ENCODE measurements at regions not wholly inside any gene's neighbourhood (a gene's known extent, or its start where the extent isn't known, plus 50 kb on each side); places are given as distances from the start of the nearest gene placed in this dataset.

DNA sequence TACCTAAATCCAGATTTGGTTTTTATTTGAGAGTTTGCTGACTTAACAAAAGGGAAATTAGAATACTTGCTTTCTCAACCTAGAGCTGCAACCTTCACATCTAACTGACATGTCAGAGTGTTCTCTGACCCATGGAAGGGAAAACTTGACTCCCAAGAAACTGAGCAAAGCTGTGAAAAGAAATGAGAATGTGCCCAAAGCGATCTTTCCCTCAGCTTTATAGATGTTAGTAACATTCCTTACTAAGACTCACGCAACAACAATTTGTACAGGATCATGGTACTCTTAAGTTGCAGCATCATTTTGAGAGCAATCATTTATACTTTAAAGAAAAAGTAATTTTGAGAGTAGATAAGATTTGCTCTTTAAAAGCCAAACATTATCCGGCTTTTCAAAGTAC is 117.0 kb upstream of the FBXL7 start:
- ATAC-seq (no peak), DNase-seq (no peak)
- H3K4me1 ChIP-seq: no peaks in the 10 kb centered on the region
- TF ChIP-seq, protein P1, sequence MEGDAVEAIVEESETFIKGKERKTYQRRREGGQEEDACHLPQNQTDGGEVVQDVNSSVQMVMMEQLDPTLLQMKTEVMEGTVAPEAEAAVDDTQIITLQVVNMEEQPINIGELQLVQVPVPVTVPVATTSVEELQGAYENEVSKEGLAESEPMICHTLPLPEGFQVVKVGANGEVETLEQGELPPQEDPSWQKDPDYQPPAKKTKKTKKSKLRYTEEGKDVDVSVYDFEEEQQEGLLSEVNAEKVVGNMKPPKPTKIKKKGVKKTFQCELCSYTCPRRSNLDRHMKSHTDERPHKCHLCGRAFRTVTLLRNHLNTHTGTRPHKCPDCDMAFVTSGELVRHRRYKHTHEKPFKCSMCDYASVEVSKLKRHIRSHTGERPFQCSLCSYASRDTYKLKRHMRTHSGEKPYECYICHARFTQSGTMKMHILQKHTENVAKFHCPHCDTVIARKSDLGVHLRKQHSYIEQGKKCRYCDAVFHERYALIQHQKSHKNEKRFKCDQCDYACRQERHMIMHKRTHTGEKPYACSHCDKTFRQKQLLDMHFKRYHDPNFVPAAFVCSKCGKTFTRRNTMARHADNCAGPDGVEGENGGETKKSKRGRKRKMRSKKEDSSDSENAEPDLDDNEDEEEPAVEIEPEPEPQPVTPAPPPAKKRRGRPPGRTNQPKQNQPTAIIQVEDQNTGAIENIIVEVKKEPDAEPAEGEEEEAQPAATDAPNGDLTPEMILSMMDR (IDR thresholded peaks at IDR 0.05): no peak
- WGBS, 3 donors: 88% methylated on average over 3 of the region's 3 CpGs
- intact Hi-C loops (cut with DNase I): no loop called here
- no peak overlapping the region for H3K27ac ChIP-seq
- H3K27me3 ChIP-seq (ENCODE audit: insufficient read depth in 3 of 3, low read length in 2 of 3): no peaks in the 10 kb centered on the region
- H3K4me3 ChIP-seq: no peak overlapping the region
- no peaks in the 10 kb centered on the region for H3K36me3 ChIP-seq (ENCODE audit: insufficient read depth in 1 of 2, low read depth in 1 of 2)
- no peaks in the 10 kb centered on the region for H3K9me3 ChIP-seq

DNA sequence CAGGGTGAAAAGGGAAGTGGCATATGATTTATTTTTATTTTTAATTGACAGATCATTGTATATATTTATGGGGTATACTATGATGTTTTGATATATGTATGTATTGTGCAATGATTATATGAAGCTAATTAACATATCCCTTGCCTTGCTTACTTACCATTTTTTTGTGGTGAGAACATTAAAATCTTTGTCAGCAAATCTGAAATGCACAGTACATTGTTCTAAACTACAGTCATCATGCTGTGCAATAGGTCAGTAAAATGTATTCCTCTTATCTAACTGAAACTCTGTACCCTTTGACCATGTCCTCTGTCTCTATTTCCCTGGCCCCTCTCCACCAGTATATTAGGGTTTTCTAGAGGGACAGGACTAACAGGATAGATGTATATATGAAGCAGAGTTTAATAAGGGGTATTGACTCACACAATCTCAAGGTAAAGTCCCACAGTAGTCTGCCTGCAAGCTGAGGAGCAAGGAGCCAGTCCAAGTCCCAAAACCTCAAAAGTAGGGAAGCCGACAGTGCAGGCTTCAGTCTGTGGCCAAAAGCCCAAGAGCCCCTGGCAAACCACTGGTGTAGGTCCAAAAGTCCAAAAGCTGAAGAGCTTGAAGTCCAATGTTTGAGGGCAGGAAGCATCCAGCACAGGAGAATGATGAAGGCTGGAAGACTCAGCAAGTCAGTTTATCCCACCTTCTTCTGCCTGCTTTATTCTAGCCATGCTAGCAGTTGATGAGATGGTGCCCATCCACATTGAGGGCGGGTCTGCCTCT is 122.2 kb upstream of the FBXL7 start:
- TF ChIP-seq, protein P1 (IDR thresholded peaks at IDR 0.05): no peak
- DNase-seq (no peak), ATAC-seq (no peak)
- no peak overlapping the region for H3K27ac ChIP-seq
- H3K4me3 ChIP-seq: no peak overlapping the region
- no peaks in the 10 kb centered on the region for H3K36me3 ChIP-seq (ENCODE audit: insufficient read depth in 1 of 2, low read depth in 1 of 2)
- WGBS, 3 donors: 79 to 85% (median 84%) methylated on average over 2 of the region's 2 CpGs
- intact Hi-C loops (cut with DNase I): no loop called here
- no peaks in the 10 kb centered on the region for H3K4me1 ChIP-seq
- no peaks in the 10 kb centered on the region for H3K27me3 ChIP-seq (ENCODE audit: insufficient read depth in 3 of 3, low read length in 2 of 3)
- H3K9me3 ChIP-seq: no peaks in the 10 kb centered on the region

DNA sequence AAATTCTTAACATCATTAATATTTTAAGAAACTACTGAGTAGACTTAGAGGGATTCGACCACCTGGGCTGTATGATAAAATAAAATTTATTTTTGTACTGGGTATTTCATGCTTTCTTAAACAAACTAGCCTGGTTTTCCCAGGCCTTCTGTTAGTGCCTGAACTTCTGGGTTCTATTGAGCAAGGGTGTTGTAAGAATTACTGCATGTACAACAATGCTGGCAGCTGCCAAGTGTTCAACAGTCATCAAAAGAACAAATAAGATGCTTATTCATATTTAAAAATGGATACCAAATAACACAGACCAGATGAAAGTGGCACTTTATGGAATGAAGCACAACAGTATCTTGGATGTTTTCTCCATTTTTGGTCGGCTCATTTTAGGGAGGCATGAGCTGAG is 123.2 kb upstream of the FBXL7 start:
- 57 to 65% (median 63%) methylated on average over 2 of the region's 2 CpGs for WGBS, 3 donors

DNA sequence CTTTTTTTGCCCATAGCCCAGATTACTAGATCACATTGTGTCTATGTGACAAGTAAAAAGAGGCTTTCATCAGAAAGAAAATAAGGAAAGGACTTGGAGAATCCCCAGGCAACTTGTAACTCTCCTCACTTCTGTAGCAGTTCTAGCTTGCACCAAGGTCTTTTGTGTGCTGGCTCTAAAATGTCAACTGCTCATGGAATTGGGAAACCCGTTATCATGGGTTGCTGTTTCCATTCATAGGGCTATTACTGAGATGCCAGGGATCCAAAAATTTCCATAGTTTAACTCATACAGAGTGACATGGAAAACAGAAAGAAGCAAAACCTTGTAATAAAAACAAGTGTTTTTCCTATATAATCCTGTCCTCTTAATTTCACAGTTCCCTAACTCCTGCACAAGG is 123.9 kb upstream of the FBXL7 start:
- Histone ChIP-seq H3K36me3 (ENCODE audit: insufficient read depth in 1 of 2, low read depth in 1 of 2) (no peaks in the 10 kb centered on the region), H3K27me3 (ENCODE audit: insufficient read depth in 3 of 3, low read length in 2 of 3) (no peaks in the 10 kb centered on the region), H3K9me3 (no peaks in the 10 kb centered on the region), H3K4me3 (no peak overlapping the region), H3K4me1 (no peaks in the 10 kb centered on the region), H3K27ac (no peak overlapping the region)
- WGBS, 3 donors: 67 to 76% (median 68%) methylated on average over 1 of the region's 1 CpG
- intact Hi-C loops (cut with DNase I): no loop called here
- DNase-seq (no peak), ATAC-seq (no peak)
- TF ChIP-seq, protein P1 (IDR thresholded peaks at IDR 0.05): no peak

More for the DNA sequence above, 123.2 kb upstream of the FBXL7 start:
- ATAC-seq (no peak), DNase-seq (no peak)
- Histone ChIP-seq H3K4me1 (no peaks in the 10 kb centered on the region), H3K27me3 (ENCODE audit: insufficient read depth in 3 of 3, low read length in 2 of 3) (no peaks in the 10 kb centered on the region), H3K36me3 (ENCODE audit: insufficient read depth in 1 of 2, low read depth in 1 of 2) (no peaks in the 10 kb centered on the region), H3K27ac (no peak overlapping the region), H3K4me3 (no peak overlapping the region), H3K9me3 (no peaks in the 10 kb centered on the region)
- intact Hi-C loops (cut with DNase I): no loop called here
- TF ChIP-seq, protein P1 (IDR thresholded peaks at IDR 0.05): no peak

DNA sequence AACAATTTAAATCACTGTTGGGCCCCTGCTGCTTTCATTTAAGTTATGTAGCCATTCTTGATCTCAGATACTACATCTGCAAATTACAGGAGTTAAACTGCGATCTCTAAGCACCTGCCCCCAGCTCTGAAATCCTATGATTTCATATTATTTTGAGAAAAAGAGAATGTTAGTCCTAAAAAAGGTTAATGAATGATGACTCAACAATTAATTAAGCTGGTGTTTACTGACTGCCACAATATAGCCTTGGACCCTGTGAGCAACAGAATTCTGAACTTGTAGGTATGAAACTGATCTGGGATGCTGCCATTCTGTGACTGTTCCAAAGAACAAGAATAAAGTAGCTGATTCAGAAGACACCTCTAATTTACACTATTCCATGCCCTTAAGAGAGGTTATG is 124.4 kb upstream of the FBXL7 start:
- WGBS, 3 donors: 93 to 94% (median 94%) methylated on average over 1 of the region's 1 CpG
- H3K27me3 ChIP-seq (ENCODE audit: insufficient read depth in 3 of 3, low read length in 2 of 3): no peaks in the 10 kb centered on the region
- ATAC-seq (no peak), DNase-seq (no peak)
- no peaks in the 10 kb centered on the region for H3K36me3 ChIP-seq (ENCODE audit: insufficient read depth in 1 of 2, low read depth in 1 of 2)
- H3K9me3 ChIP-seq: no peaks in the 10 kb centered on the region
- no peaks in the 10 kb centered on the region for H3K4me1 ChIP-seq
- intact Hi-C loops (cut with DNase I): no loop called here
- TF ChIP-seq, protein P1 (IDR thresholded peaks at IDR 0.05): no peak
- no peak overlapping the region for H3K27ac ChIP-seq
- H3K4me3 ChIP-seq: no peak overlapping the region
